Bone marrow (tissue), 2 donors: ENCODE measurements at regions not wholly inside any gene's neighbourhood (a gene's known extent, or its start where the extent isn't known, plus 50 kb on each side); places are given as distances from the start of the nearest gene placed in this dataset.
A peak's percentile ranks its signal among the peaks of the same experiment; 100 is the strongest.
"Not testable (repeated sequence)": the region's sequence is repeated elsewhere in the genome, so short reads cannot be mapped to it uniquely, and the experiment has no call there.

ENCODE experiments used
- DNase-seq, 2 donors: peaks; one replicate each; lab custom pipeline; 2025; lab: John Stamatoyannopoulos, UW

DNA sequence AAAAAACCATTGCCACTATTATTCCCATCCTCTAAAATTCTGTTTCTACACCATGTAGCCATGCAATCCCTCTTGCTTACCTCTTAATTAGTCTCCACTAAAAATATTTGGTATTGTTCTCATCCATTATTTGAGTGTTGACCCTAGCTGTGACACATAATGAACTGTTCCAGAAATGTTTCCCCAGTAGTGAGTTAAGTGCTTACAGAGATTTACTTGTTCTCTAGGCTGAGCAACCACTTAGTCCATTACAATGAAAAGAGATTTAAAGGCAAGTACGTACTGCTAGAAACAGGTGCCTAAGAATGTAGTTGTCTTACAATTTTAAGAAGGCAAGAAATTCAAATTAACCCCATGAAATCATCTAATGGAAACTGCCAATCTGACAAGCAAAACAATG is 112.7 kb upstream of the PTPN13 start:
- no peak for DNase-seq

DNA sequence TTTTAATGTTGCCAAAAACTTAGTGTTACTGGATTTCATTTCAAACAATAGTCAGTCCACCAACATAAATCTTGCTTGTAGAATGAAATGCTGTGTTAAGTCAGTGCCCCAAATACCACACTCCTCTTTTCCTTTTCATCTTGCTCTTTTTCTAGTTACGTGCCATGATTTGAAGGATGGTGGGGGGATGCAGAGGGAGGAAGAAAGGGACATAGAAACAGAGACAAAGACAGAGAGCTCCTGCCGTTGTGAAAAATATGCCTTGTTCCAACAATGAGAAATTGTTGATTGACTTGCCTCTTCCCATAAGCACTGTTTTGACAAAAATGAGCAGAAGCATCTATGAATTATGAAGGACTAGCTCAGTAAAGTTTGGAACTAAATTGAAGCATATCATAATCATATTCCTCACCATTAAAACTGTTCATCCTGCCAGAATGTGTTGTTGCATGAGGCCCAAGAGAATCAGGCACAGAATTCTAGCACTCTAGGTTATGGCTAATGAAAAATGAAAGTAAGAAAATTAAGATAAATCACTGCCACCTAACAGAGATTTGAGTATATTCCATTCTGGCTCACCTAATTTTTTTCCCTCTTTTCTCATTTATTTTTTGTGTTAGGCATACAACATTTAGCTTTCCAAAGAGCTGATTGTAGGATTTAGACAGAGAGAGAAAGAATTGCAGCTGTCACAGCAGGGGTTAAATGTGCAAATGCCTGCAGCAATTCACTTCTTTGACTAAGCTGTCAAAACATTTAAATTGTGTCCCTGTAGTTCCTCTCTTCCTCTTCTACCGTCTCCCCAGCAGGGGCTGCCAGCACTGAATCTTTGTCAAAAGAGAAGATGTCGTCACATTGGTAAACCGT is 111.6 kb upstream of the PTPN13 start:
- peak in 1 of 2 donors; percentile 20 for DNase-seq

DNA sequence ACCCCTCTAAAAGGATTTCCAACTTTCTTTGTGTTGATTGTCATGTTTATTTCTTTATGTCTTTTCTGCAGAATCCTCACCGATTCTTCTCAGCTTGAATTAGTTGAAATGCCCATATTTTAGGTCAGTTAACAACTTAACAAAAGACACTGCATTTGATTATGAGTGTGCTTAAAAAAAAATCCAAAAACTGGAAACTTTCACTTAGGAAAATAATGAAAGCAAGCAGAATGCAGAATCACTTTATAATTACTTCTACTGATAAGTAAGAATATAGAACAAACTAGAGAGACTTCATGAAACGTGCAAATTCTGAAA is 111.0 kb upstream of the PTPN13 start:
- DNase-seq, result no peak

DNA sequence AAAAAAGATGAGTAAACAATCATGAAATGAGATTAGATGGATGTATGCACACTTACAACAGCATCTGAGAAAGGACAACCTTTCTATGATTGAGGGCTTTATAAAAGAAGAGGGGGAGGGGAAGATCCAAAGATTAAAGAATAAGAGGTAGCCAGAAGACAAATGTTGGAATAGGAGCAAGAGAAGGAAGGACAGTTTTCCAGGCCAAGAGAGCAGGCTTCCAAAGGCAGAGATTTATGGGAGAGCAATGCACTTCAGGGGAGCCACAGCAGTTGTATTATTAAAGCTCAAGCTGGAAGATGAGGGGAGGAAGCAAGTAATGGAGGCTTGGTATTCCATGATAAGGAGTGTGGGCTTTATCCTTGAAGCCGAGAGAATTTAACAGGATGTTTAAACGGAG is 110.3 kb upstream of the PTPN13 start:
- no peak for DNase-seq

DNA sequence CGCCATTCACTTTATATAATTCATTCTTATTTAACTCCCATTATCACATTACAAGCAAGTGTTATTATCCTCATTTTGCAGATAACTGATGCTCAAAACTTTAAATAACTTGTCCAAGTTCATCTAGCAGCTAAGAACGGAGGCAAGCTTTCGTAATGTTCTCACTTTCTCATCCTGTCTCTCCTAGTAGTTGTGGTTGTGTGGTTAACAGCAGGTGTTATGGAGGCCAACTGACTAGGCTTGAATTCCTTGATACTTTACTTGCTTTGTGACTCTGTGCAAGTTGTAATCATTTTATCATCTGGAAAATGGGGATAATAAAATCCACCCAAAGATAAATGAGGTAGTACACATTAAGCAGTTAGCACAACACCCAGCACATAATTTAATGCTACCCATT is 109.9 kb upstream of the PTPN13 start:
- no peak for DNase-seq

DNA sequence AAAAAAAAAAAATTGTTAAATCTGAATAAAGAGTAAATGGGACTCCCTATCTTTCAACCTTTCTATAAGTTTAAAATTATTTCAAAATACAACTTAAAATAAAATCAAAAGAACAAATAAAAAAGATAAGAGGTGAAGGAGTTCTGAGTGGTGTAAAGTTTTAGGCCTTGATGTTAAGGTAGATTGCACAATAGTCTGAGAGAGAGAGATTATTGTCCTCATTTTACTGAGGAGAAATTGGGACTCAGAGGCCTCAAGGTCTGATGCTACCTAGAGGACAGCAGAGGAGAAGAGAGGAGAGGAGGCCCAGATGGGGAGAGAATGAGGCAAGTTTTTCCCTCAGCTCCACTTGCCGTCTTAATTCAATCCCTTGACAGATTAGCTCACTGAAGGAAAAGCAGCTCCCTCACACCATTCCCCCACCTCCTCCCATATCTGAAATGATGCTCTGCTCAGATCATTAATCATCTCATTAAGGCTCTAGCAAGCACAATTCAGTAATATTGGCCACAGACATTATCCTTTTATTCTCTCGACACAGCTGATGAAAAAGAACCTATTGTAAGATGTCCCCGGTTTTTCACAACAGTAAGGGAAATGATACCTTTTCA is 106.3 kb upstream of the PTPN13 start:
- no peak for DNase-seq

DNA sequence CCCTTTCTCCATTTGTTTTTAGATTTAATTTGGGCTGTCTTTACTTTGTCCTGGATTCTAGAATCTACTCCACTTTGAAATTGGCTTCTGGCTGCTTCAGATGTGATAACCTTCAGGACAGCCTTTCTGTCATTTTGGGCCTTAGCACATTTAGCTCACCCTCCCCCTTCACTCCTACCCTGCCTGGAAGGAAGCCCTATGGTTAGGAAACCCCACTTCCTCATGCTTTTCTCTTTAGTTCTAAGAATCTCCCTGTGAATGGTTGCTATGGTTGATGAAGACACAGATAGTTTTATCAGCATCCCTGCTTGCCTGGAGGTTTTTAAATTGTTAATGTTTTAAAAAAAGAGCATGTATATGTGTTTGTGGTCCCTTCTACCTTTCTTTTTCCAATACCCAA is 100.7 kb upstream of the PTPN13 start:
- DNase-seq, result no peak

DNA sequence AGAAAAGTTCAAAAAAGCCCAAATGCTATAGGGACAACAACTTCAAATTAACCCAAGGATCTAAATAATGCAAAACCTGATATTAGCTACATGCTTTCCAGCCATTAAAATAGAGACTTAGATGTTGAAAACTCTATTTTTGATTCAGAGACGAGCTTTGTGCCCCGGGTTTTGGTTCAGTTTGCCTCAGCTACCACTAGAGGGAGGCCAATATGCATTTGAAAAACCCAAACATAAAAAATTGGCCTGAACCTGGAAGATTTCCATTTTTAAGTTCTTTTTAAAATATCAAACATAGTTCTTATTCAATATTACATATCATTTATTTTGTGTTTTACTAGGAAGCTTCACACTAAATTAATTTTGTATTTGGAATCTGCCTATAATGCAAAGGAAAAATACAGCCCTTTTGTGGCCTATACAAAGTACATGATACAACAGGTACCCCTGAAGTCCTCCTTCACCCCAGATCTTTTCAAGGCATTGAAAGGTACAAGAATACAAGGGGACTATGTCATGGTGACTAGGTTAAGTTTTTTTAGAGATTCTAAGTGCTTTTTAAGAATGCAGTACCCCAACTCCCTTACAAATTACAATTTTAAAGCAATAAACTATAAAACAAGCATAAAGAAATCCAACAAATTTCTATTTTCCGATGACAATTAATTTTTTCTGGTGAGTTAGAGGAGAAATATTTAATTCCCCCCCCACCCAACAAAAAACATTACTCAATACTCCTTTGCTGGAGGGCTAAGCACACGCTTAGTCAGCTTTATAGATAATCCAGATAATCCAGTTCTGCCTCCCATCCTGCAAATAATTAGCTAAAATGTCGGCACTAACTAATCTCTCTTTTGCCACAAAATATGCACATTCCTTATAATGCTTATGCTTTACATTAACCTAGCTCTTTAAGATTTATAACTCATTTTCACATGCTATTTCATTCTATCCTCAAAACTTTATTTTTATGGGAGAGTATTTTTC is 97.7 kb upstream of the PTPN13 start:
- DNase-seq, result peak in 1 of 2 donors; percentile 6

DNA sequence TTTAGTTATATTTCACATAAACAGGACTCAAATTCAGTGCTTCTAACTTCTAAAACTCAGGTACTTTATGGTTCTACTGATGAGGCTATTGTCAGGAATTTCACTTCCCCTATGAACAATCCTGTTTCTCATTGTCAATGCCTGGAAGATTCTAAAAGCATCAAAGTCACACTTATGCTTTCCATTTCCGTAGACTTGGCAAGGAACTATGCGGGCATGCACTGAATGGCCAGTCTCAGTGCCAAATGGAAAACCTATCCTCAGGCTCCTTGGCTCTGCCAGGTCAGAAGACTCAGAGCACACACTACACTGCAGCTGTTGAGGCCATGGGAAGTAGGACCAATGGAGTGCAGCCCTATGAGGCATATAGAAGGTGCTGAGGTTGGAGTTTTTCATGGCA is 97.0 kb upstream of the PTPN13 start:
- DNase-seq, result no peak

DNA sequence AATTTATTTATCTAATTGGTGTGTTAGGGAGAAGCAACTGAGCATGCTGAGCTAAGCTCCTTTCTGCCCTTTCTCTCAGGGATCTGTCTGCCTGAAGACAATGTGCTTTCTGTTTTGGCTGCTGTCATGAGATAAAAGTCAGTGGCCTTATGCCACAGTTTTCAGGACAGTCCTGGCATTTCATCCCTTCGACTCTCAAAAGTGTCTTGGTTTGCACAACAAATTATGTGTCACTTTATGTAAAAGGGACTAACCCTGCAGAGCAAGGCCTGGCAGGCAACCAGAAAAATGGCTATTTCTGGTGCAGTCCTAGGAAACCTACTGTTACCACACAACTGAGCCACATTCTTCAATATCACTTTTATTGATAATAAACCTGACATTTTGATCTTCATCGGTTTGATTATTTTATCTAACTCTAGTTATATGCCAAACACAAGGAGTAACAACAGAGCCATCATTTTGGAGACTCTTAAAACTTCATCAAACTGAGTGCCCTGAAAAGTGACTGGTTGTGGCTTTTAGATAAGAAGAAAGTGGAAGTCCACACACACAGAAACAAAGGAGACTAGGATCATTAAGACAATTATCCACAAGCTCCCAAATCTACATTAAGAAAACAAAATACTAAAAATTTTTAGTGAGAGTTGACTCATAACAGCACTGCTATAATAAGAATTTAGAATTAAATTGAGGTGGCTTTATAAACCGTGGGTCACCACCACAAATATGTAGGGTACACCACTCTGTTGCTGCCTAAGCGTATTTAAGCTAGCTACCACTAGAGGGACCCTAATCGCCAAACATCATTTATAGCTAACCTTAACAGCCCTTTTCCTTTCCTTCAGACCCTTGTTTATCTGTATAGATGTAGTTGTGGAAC is 95.9 kb upstream of the PTPN13 start:
- peak in 1 of 2 donors; percentile 25 for DNase-seq

DNA sequence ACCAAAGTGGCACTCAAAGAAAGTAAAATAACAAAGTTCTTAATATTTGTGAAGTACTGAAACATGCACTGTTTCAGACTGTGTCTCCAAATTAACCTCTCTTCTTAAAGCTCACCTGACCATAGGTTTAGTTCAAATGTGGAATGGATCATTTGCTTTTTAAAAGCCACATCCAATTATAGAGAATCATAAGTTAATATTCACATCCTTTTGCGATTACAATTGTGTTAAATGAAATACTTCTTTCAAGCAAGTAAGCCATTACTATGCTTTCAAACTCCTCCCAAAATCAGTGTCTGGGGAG is 95.3 kb upstream of the PTPN13 start:
- DNase-seq, result no peak

DNA sequence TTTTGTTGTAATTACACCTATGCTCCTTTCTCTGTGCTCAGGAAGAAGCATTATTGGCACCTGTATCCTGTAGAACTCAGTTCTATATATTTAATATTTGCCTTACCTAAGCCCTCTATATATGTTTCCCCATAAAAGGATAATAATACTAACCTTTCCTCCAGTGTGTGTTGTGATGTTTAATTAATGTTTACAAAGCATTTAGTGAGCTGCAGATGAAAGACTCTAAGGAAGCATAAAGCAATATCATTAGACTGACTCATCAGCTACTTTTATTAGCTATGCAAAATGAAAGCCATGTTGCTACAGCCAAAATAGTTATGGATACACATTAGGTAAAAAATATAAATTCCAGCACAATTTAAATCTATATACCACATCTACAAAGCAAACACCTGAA is 93.6 kb upstream of the PTPN13 start:
- DNase-seq, result no peak

DNA sequence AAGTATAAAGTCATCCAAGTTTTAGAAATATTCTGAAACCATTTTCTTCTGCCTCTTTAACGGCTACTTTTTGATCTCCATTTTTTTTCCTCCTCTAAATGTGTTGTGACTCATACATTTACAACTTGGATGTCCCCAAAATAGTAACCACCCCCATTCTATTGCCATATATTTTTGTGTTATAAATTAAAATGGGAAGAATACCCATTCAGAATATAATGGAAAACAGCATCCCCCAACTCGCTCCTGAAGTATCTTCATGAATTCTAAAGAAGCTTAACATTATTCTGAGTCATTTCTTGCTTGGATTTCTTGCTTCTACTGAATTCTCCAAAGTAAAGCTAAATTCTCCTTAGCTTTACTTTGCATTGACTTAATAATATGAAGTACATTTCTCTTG is 92.0 kb upstream of the PTPN13 start:
- DNase-seq, result no peak

DNA sequence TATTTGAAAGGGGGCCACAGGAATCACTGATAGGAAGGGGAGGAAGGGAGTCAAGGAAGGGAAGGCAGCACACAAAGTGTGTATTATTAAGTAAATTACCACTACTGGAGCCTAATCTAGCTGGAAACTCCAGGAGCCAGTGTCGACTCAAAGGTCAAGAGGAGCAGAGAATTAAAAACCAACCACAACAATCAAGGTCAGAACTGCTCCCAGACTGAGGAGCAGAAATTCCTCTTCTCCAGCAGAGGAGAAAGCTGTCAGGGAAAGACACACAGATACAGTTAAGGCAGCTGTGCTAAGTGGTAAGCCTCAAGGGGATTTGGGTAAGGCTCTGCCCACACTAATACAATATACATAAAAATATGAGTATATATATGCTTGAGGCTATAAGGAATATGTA is 87.5 kb upstream of the PTPN13 start:
- no peak for DNase-seq

DNA sequence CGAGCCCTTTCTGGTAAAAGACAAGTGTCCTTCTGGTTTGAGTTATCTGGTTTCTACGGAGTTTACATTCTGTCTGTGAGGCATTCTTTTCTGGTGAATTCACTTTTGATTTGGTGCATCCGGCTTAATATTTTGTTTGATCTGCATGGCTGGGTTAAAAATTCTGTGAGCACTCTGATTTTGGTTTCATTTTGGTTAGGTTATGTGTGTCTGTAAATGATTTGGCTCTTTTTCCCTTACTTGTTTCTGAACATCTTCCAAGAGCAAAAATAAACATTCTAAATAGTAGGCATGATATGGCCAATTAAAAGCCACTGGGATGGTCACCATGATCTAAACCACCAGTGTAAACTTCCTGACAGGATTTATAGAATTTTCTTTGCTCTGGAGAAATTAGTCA is 85.7 kb upstream of the PTPN13 start:
- no peak for DNase-seq

DNA sequence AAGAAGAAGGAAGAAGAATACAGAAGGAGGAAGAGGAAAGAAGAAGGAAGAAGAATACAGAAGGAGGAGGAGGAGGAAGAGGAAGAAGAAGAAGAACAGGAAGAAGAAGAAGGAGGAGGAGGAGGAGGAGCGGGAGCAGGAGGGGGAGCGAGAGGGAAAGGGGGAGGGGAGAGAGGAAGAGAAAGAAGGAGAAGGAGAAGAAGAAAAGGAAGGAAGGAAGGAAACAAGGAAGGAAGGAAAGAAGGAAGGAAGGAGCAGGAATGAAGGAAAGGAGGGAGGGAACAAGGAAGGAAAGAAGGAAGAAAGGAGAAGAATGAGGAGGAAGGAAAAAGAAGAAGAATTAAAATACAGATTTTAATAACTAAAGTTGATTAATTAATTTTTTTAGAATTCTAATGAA is 82.5 kb upstream of the PTPN13 start:
- no peak for DNase-seq

DNA sequence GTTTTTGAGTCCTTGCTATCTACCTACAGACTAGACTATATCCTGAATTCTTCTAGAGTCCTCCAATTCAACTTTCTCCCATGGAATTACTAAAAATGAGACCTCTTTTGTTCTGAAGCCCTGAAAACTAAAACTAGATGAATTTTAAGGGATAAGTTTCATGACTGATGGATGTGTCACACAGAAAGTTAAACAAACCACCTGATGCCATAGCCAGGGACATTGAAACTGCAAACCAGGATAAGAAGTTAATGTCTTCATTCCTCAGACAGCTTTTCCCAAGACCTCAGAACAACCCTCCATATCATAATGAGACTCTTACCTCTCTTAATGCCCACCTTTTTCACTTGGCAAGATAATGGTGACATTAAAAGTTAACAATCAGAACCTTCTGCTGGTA is 81.5 kb upstream of the PTPN13 start:
- DNase-seq, result no peak

DNA sequence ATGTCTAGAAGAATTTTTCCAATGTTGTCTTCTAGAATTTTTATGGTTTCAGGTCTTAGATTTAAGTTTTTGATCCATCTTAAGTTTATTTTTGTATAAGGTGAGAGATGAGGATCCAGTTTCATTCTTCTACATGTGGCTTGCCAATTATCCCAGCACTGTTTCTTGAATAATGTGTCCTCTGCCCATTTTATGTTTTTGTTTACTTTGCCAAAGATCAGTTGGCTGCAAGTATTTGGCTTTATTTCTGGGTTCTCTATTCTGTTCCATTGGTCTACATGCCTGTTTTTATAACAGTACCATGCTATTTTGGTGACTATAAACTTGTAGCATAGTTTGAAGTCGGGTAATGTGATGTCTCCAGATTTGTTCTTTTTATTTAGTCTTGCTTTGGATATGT is 78.2 kb upstream of the PTPN13 start:
- not testable (repeated sequence) for DNase-seq

DNA sequence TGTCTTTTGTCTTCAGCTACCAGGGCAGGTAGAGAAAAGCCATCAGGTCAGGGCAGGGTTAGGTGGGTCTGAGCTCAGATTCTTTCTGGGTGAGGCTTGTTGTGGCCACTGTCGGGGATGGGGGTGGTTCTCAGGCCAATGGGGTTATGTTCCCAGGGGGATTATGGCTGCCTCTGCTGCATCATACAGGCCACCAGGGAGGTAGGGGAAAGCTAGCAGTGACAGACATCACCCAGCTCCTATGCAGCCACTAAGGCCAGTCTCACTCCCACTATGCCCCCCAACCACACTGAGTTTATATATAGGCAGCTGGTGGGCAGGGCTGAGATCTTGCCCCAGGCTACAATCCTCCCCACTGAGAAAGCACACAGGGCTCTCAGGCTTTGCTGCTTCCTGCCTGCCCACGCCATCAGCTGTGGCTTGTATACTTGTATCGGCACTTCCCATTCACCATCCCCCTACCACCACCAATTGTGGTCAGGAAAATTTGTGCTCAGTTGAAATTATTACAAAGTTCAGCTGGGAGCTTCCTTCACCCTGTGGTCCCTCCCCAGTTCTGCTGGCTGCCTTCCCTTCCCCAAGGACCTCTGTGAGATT is 72.6 kb upstream of the PTPN13 start:
- DNase-seq, result no peak

DNA sequence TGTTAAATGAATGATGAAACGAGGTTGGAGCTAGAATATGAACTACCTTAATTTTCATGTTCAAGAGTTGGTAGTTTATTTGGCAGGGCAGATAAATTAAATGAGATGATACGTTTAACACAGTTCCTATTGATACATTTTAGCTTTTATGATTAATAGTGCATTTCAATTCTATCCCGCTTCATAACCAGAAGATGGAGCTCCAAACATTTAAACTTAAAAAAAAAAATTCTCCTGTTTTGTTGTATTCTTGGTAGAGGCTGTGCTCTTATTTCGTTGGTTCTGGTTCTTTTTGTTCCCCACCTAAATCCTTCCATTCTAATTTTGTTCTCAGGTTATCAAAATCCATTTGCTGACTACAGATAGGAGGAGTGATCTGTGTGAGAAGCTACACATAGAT is 71.8 kb upstream of the PTPN13 start:
- DNase-seq, result no peak

DNA sequence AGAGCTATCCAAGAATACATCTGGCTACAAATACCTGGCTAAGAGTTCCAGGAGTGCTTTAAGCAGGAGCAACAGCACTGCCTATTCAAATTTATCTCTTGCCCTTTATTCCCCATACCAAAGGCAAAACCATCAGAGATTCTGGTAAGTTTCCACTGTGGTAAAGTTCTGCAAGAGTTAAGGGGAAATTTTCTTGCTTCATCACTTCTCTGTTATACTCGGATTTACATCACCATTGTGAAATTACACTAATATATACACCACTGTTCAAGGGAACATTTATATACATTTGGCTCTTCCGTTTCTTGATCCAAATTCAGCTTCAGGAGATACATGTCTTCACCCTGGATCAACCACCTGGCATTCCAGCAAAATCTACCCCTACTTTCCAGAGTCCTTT is 70.8 kb upstream of the PTPN13 start:
- DNase-seq, result no peak

DNA sequence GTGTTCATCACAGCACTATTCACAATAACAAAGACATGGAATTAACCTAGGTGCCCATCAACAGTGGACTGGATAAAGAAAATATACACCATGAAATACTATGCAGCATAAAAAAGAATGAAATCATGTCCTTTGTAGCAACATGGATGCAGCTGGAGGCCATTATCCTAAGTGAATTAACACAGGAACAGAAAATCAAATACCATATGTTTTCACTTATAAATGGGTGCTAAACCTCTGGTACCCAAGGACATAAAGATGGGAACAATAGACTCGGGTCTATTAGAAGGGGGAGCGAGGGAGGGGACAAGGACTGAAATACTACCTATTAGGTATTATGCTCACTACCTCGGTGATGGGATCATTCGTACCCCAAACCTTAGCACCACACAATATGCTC is 66.4 kb upstream of the PTPN13 start:
- DNase-seq, result not testable (repeated sequence)
